ENCODE measurements at regions not wholly inside any gene's neighbourhood (a gene's known extent, or its start where the extent isn't known, plus 50 kb on each side); places are given as distances from the start of the nearest gene placed in this dataset.
"Not testable (repeated sequence)": the region's sequence is repeated elsewhere in the genome, so short reads cannot be mapped to it uniquely, and the experiment has no call there.

DNA sequence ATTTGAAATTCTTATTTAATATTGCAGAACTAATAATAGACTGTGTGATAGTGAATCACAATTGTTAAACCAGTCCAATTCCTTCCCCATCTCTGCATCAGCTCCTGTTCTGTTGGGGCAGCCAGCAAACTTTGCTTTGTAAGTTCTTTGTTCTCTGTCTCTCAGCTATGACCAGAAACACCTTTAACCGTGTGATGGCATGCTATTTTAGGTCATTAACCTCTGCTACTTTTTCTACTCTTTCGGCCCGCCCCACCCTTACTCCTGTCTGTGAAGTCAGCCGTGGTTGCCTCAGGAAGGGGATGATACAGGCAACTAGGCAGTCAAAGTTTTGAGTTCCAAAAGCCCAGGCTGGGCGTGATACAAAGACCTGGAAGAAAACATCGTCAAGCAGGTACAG, 51.3 kb upstream of the EGFL6 start:
- no peak for DNase-seq

DNA sequence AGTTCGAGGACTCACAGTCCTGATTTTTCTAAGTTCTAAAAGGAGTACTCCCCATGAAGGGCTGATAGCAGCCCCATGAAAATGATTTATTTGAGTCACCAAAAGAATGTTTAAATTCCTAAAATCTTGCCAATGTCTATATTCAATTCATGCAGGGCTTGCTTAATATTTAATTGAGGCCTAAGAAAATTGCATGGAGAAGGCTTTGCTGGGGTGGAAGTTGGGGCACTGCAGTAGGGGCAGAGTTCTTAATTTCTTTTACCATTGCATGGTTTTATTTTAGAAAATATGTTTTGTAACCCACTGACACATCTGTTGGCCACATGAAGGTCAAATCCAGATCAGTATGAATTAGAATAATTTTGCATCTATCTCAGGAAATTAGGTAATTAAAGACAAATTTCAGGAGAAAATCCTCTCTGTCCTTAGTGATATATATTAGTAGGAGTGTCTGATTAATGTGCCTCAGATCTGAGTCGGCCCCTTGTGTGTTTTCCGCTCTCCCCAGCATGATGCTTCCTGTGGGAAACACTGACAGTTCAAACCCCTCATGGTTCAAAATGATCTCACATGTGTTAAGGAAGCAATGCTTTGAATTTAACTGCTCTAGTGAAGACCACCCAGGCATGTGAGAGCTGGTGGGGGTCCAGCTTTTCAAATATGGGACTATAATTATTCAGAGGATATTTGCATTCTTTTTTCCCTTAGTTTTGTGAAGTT, 54.0 kb upstream of the EGFL6 start:
- DNase-seq: no peak

DNA sequence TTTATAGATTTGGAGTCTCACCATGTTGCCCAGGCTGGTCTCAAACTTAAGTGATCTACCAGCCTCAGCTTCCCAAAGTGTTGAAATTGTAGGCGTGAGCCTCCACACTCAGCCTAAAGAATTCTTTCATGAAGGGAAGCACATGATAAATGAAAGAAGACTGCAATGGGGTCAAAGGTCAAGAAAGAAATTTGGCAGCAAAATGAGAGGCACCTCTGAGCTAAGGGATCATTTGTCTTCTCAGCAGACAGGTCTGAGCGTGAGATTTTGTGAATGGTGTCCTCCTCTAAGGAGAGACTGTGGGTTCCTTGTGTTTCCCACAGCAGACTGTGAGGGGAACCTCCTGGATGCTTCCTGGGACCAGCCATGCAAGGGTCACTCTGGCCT, 57.5 kb upstream of the EGFL6 start:
- DNase-seq: no peak

DNA sequence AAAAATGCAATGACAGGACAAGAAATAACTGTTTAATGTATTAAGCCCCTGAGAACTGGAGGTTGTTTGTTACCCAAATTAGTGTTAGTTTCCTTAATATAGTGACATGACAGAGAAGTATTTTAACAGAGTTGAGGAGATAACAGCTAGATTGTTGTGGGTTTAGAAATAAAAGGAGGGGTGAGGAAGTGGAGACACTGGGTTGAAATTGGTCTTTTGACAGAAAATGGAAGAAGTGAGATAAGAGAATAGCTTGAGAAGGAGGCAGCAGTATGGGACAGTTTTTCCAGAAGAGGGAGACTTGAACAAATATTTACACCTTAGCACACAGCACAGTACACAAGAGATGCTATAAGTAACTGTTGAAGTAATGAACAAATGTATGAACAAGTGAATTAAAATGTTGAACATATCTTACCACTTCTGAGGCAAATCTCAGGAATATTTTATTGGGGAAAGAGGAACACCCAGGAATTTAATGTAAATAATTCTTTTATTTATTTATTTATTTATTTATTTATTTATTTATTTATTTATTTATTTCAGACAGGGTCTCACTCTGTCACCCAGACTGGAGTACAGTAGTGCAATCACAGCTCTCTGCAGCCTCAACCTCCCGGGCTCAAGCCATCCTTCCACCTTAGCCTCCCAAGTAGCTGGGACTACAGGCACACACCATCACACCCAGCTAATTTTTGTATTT, 58.0 kb upstream of the EGFL6 start:
- no peak for DNase-seq

DNA sequence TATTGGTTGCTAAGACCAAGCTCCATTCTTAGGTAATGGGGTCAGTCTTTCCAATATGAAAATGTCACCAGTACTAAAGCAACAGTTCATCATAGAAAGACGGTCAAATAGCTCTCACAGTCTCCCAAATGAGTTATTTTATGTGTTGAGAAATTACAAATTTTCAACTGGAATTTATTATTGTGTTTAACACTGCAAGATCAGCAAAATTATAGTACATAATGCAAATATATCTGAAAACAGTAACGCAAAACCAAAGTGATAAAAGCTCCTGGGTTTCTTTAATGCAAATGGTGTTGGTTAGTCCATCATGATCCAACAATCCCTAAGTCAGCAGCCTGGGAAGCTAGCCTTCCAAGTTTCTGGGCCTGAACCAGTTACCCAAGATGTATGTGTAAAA, 61.5 kb upstream of the EGFL6 start:
- no peak for DNase-seq

DNA sequence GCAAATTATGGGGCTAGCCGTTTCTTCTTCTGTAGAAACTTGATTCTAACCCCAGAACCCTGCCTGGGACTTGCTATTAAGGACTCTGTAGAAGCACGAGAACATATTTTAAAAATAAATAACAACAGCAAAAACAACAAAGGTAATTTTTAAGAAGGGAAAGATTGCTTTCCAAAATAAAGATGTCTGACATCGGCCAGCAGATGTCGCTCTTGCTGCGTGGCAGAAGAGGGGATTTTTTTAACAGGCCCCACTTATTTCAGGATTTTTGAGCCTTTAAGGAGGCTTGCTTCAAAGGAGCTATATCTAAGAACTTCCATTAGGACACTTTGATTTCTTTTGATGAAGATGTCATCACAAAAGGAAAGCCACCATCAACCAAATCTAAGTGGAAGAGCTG, 62.8 kb upstream of the EGFL6 start:
- DNase-seq: peak; percentile 48

DNA sequence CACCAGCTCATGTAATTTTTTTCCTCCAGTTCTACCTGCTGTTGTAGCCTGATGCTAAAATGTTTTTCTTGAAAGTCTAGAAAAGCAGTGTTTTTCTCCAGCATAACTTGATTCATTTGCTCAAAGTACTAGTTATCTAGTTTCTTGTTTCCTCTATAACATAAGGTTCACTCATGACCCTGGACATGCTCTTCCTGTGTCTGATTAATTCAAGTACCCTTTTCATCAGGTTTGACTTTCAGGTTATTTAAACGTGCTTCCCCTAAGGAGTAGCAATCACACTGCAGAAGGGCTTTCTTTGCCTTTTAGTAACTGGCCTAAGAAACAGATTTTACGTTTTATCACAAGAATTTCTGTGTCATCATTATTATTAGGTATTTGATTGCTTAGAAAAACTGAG, 66.8 kb upstream of the EGFL6 start:
- no peak for DNase-seq

DNA sequence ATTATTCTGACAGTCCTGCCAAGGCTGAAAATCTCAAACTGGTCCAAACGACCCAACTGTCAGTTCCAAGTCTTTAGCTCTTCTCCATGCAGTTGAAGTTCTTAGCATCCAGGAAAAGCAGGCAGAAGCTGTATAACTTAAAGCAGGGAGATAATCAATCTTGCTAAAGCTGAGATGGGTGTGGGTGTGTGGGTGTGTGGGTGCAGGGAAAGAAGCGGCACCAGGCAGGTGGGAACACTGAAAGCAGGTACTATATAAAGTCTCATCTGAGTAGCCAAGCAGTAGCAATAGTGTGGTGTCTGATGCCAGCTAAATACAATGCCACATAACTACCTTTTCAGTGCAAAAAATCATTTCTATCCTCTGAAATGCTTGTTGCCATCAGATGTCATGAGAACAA, 69.7 kb upstream of the EGFL6 start:
- no peak for DNase-seq

DNA sequence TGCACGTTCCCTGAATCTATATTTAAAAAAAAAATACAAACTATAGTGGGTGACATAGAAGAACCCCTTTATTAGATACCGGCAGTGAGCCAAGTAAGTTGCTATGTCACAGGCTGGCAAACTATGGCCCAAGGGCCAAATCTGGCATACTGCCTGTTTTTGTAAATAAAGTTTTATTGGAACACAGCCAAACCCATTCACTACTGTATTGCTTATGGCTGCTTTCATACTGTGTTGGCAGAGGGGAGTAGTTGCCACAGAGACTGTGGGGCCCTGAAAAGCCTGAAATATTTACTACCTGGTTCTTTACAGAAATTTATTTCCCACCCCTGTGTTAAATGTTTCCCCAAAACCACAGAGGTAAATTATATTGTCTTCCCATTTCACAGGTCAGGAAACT, 71.2 kb upstream of the EGFL6 start:
- DNase-seq: no peak

DNA sequence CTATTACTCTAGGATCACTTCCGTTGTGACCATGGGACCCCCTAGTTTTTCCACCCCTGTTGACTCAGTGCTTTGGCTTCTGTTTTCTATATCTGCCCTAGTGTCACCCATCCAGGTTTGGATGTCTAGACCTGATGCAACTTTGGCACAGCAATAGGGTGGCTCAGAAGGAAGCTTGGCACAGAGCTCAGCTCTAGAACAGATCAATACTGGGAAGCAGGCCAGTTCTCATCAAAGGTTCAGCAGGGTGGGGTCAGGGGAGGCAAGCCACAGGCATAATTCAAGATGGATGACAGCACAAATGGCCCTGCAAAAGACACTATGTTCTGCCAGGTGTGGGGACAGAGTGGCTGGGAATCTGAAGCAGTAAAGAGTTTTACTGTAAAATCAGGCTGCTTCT, 74.2 kb upstream of the EGFL6 start:
- DNase-seq: no peak

DNA sequence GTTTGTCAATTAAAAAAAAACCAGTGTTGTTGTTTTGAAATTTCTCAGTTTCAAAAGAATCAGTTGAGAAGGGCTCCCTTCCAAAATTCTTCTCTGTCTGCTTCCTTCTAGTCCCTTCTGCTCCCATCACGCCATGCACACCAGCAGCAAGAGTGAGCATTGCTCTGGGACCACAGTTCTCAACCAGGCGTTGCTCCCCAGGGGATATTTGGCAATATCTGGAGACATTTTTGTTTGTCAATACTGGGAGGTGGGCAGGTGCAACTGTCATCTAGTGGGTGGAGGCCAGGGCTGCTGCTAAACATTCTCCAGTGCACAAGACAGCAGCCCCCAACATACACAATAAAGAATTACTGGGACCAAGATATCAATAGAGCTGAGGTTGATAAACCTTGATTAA, 74.8 kb upstream of the EGFL6 start:
- no peak for DNase-seq

DNA sequence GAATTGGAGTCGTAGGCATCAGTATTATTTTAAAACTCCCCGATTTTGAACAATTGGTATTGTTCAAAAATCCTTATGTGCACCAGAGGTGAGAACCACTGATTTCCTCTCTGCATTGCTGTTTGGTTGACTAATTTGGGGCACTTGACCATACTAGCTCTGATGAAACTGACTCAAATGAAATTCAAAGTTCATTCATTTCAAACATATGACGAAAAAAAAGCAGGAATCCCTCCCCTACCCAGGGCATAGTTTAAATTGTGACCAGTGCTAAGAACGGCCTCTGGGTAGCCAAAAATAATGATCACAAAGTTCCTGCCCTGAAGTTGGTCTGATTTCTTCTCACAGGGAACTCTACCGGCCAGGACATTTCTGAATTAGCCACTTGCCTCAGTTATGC, 75.7 kb upstream of the EGFL6 start:
- DNase-seq: no peak

DNA sequence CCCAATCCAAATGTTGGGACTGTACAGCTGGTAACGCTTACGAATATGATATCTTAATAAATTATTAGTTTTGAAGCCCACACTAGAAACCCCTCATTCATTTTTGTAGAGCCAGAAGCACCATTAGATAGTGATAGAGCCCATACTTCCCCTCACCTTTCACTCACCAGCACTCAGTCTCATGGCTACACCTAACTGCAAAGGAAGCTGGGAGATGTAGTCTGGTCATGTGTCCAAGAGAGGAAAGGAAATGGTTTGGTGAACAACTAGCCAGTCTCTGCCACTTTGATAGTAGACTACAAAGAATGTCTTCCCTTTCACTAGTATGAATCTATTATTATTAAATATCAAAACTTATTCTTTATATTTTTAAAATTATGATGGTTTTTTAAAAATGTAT, 77.1 kb upstream of the EGFL6 start:
- DNase-seq: no peak

DNA sequence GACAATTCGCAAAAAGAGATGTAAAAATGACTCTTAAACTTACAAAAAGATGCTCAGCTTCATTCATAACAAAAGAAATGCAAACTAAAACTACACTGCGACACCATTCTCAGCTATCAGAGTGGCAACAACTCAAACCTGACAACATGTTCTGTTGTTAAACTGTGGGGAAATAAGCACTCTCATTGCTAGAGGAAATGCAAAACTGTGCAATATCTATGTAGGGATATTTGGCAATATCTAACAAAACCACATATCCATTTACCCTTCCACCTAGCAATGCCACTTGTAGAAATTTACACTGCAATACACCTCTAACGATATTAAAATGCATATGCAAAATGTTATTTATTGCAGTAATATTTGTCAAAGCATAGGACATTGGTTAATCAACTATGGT, 78.3 kb upstream of the EGFL6 start:
- DNase-seq: no peak

DNA sequence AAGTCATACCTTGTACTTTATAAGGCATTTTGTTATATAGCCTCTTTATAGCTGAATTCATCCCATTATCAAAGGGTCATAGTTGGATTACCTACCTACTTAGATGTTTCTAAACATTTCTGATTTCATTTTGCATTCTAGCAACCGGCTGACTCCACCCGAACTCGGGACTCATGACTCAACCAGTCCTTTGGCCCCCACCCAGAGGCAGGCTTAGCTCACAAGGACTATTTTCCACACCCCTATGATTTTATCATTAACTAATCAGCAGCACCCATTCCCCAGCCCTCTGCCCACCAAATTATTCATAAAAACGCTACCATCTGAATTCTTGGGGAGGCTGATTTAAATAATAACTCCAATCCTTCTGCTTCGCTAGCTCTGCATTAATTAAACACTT, 79.9 kb upstream of the EGFL6 start:
- no peak for DNase-seq

DNA sequence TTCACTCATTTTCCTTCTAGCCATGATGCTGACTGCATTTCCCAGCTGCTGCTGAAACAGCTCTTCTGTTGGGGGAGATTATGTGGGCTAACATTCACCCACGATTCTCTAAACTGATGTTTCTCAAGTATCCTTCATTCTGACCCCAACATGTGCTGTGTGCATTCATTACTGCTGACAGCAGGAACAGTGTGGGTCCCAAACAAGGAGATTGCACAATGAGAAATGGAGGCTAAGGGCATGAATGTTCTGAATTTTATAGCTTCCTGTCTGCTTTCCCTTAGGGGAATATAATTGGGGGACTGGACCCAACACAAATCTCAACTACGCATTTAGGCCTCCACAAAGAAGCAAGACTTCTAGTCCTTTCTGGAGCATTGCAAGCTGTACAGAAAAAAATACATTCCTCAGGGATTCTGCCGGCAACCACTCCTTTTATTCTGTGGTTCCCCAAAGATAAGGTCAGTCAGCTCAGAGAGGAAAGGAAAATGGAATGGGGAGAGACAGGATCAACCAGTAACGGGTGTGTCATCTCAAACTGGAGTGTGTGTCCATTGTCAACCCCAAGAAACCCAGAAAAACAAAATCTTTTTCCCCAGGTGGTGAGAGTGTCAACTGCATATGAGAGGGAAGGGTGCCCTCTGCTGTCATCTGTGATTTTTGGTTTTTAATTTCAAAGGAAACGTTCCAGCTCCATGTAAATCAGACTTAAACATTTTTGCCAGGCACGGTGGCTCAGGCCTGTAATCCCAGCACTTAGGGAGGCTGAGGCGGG, 81.5 kb upstream of the EGFL6 start:
- peak; percentile 70 for DNase-seq

DNA sequence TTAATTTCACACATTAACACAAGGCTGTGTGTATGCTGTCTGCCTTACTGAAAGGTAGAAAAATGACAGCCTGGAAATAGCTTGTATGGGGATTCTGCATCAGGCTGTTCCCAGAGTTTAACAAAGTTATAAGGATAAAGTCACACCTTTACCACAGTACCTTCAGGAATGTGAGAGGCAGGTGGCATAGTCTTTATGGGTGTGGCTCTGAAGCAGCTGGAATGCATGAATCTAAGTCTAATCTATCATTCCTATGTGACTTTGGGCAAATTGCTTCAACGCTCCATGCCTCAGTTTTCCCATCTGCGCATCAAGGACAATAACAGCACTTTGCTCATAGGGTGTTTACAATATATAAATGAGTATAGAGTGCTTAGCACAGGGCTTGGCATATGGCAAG, 84.2 kb upstream of the EGFL6 start:
- DNase-seq: no peak

DNA sequence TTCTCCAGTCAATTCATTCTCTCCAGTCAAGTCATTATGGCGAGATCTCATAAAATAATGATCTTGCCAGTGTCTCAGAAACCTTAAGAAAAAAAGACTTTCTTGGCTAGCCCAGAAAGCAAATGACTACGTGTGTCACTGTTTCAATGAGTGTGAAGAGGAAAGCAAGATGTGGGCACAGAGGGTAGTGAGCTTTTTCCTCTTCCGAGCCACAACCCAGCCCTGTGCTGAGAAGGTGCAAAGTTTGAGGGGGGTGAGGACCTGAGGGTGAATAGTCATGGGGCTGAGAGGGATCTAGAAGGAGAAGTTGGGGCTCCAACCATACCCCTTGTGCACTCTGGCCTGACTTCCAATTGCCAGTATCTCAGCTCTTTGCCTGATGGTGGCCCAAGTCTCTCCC, 85.6 kb upstream of the EGFL6 start:
- peak; percentile 26 for DNase-seq

DNA sequence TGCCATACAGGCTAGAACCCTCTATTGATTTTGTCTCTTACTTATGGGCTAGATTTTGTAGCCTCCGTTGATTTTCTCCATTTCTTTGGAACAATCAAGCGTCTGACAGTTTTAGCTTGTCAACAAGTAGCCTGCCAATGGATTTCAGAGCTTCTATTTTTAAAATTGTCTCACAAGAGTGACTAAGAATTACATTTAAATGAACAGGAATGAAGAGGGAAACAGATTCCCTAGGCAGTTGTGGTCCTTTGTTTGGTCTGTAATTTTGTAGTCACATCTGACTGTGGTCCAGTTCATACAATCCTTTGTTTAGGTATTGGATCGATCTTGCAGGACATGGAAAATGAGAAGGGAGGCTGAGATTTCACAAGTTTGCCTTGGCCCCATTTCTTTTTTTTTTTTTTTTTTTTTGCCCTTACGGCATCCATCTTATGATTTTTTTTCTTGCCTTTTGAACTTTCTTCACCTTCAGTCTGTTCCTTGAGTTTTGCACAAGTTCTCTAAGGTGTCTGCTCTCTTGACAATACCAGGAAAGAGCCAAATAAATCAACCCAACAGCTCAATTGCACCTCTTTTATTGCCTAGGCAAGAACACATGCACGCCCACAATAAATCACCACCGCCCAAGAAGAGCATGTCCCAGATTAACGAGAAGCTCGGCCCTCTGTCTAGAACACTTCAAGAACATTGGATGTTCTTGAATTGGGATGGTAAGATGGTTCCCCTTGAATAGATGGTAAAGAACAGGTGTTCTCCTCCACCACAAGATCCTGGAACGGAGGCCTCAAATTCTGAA, 86.5 kb upstream of the EGFL6 start:
- no peak for DNase-seq

DNA sequence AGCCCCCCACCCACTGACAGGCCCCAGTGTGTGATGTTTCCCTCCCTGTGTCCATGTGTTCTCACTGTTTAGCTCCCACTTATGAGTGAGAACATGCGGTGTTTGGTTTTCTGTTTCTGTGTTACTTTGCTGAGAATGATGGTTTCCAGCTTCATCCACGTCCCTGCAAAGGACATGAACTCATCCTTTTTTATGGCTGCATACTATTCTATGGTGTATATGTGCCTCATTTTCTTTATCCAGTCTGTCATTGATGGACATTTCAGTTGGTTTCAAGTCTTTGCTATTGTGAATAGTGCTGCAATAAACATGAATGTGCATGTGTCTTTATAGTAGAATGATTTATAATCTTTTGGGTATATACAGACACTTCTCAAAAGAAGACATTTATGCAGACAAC, 88.6 kb upstream of the EGFL6 start:
- DNase-seq: not testable (repeated sequence)

DNA sequence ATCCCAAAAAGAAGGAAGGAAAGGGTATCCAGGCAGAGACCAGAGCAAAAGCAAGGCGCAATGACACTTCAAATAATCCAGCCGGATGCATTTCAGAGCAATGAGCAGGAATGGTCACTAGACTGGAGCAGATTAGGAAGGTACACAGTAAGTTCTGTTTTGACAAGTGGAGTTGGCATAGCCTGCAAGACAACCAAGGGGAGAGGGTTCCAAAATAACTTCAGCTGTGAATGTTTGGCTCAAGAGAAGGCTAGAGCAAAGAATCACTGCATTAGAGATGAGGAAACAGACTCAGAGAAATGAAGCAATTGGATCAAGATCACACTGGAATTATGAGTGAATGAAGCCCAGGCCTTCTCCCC, 90.0 kb upstream of the EGFL6 start:
- DNase-seq: no peak

DNA sequence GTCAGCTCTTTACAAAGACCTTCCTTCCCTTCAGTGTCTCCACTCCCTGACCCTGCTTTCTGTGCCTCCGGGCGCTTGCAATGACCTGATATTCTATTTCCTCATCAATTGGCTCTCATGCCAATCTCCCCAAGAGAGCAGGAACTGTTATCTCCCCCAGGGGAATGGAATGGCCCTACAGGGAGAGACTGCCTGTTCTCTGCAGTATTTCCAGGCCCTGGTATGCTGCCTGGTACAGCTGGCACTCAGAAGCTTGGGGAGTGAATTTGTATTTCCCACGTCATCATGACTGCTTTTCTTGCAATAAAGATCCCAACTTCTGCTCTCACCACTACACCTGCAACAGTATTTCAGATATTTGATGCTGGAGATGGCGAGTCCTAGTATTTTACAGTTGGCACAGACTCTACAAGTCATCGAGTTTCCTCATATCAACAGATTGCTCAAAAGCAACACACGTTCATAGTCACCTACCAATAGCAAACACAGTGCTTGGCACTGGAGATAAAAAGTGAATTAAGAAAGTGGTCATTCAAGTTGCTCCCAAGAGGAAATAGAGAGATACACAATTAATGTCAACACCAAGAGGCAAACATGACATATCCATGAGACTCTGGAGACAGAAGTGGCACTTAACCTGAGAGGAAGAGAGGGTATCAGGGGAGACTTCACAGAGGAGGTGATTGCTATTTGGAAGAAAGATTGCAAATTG, 90.5 kb upstream of the EGFL6 start:
- no peak for DNase-seq

DNA sequence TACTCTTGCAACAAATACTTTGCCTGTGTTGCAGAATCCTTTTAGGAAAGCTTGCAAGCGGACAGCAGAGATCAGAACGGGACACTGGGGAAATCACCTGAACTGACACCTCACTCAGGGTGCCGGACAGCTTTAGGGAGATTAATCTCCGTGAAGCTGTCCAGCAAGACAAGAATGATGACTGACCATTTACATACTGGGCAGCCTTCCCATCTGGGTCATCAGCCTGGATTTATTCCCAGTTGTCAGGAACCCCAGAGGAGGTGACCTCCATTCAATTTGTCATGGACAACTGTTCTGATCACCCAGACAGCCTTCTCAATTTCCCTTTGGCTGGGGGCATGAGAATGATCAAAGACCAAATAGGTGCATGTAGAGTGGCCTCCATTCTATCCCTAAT, 93.0 kb upstream of the EGFL6 start:
- DNase-seq: no peak

All from CD4-positive, alpha-beta T cell treated with Interleukin-12 subunit alpha and Interleukin-12 subunit beta, for 1 hour (primary cell).